Naive thymus-derived CD4-positive, alpha-beta T cell (primary cell): ENCODE measurements at regions not wholly inside any gene's neighbourhood (a gene's known extent, or its start where the extent isn't known, plus 50 kb on each side); places are given as distances from the start of the nearest gene placed in this dataset.
A peak's percentile ranks its signal among the peaks of the same experiment; 100 is the strongest.

Experiments
- ATAC-seq: fragments of 150-1000 bp; cut with Tn5 transposase; 2 replicates; pipeline ENCODE4 v1.10.0; 2021; ENCODE audit warnings: mild to moderate bottlenecking, moderate library complexity
- CTCF ChIA-PET: fragments of 350-600 bp; sonication (Branson Sonifier 250); formaldehyde crosslinking; loops from one replicate; lab custom pipeline; 2021; ENCODE audit warnings: antibody characterized with exemption; lab: Charles Lee
- POLR2A ChIA-PET: fragments of 350-600 bp; sonication (Branson Sonifier 250); formaldehyde crosslinking; loops from one replicate; lab custom pipeline; 2021; ENCODE audit warnings: antibody characterized with exemption, inconsistent platforms; lab: Charles Lee
- DNase-seq, 9 donors: peaks; one replicate each; pipeline versions ENCODE4 v3.0.0 to v3.0.0-alpha.2; 2020 to 2022; ENCODE audit warnings: mixed read lengths in 1 of 9
- H3K27ac ChIP-seq: one replicate; pipeline ENCODE4 v1.7.0; 2013; ENCODE audit warnings: mild to moderate bottlenecking, low read depth, low read length, moderate library complexity
- H3K27me3 ChIP-seq, 2 donors: one replicate each; pipeline ENCODE4 v1.7.0; 2013; ENCODE audit warnings: low read length in 2 of 2, mild to moderate bottlenecking in 2 of 2, moderate library complexity in 2 of 2; ENCODE audit not compliant: control insufficient read depth in 2 of 2, insufficient read depth in 2 of 2
- H3K36me3 ChIP-seq, 3 experiments: 1 replicate in 2 of 3; 2 replicates in 1 of 3; pipeline ENCODE4 v1.7.0; 2013; ENCODE audit warnings: low read length in 3 of 3, mild to moderate bottlenecking in 3 of 3, moderate library complexity in 1 of 3; ENCODE audit not compliant: insufficient read depth in 3 of 3, control insufficient read depth in 2 of 3
- H3K4me1 ChIP-seq, 2 donors: one replicate each; pipeline ENCODE4 v1.7.0; 2013; ENCODE audit warnings: low read length in 2 of 2, mild to moderate bottlenecking in 2 of 2, moderate library complexity in 1 of 2; ENCODE audit not compliant: control insufficient read depth in 2 of 2, insufficient read depth in 2 of 2
- H3K4me3 ChIP-seq: 2 replicates; pipeline ENCODE4 v1.7.0; 2013; ENCODE audit warnings: mild to moderate bottlenecking, low read length
- H3K9me3 ChIP-seq, 3 experiments: 1 replicate in 2 of 3; 2 replicates in 1 of 3; pipeline ENCODE4 v1.7.0; 2013; ENCODE audit warnings: low read length in 3 of 3; ENCODE audit not compliant: control insufficient read depth in 2 of 3
- H3K27ac Mint-ChIP-seq, 9 donors: one replicate each; pipeline ENCODE4 v1.8.0; 2020 to 2022; ENCODE audit warnings: mixed read lengths in 9 of 9, mild to moderate bottlenecking in 8 of 9, moderate library complexity in 5 of 9, inconsistent platforms in 2 of 9
- H3K27me3 Mint-ChIP-seq, 5 donors: one replicate each; pipeline ENCODE4 v1.8.0; 2021 to 2022; ENCODE audit warnings: mixed read lengths in 5 of 5, mild to moderate bottlenecking in 1 of 5
- H3K36me3 Mint-ChIP-seq, 5 donors: one replicate each; pipeline ENCODE4 v1.8.0; 2020 to 2022; ENCODE audit warnings: mixed read lengths in 5 of 5, mild to moderate bottlenecking in 3 of 5, inconsistent platforms in 1 of 5
- H3K4me1 Mint-ChIP-seq, 7 donors: one replicate each; pipeline ENCODE4 v1.8.0; 2020 to 2022; ENCODE audit warnings: mixed read lengths in 7 of 7, mild to moderate bottlenecking in 3 of 7, inconsistent platforms in 1 of 7
- H3K4me3 Mint-ChIP-seq, 10 donors: one replicate each; pipeline ENCODE4 v1.8.0; 2020 to 2022; ENCODE audit warnings: mild to moderate bottlenecking in 10 of 10, mixed read lengths in 10 of 10, moderate library complexity in 6 of 10, inconsistent platforms in 2 of 10
- H3K9me3 Mint-ChIP-seq, 11 donors: one replicate each; pipeline ENCODE4 v1.8.0; 2020 to 2022; ENCODE audit warnings: mixed read lengths in 11 of 11, mild to moderate bottlenecking in 4 of 11, inconsistent platforms in 1 of 11, moderate library complexity in 1 of 11
- intact Hi-C, 2 donors: fragments of 100-400 bp; cut with micrococcal nuclease; formaldehyde crosslinking; loops; one replicate each; pipeline ENCODE4 v1.15.1; 2023

GRCh38 chr1:70528590-70529333 lies 117.7 kb downstream of the CTH start:
- peak in 1 of 9 donors; percentile 4 for DNase-seq
- no peak overlapping the region for H3K27ac ChIP-seq
- Mint-ChIP-seq H3K27ac (no peak overlapping the region), H3K36me3 (no peaks in the 10 kb centered on the region), H3K27me3 (peaks cover 18 to 39% (median 27%) of the 10 kb centered on the region in 5 donors), H3K9me3 (no peaks in the 10 kb centered on the region), H3K4me3 (peak overlapping the region in 1 of 10 donors; percentile 26), H3K4me1 (peaks cover 0 to 7% (median 0%) of the 10 kb centered on the region in 7 donors)
- peaks cover 0 to 4% of the 10 kb centered on the region in 2 donors for H3K4me1 ChIP-seq
- no peaks in the 10 kb centered on the region for H3K36me3 ChIP-seq
- H3K27me3 ChIP-seq, result no peaks in the 10 kb centered on the region
- intact Hi-C loops, result loop anchor here in 1 of 2 donors (1.0 kb wide), 1 partner anchor 522 kb away; no protein-coding TSS in a partner anchor
- H3K9me3 ChIP-seq, result no peaks in the 10 kb centered on the region
- ATAC-seq, result no peak
- no peak overlapping the region for H3K4me3 ChIP-seq
- CTCF ChIA-PET, result interaction anchor here (1.8 kb wide), 1 partner anchor 10 kb away, joined by 5 read pairs; no protein-coding TSS in a partner anchor
- POLR2A ChIA-PET, result no interaction called here

DNA sequence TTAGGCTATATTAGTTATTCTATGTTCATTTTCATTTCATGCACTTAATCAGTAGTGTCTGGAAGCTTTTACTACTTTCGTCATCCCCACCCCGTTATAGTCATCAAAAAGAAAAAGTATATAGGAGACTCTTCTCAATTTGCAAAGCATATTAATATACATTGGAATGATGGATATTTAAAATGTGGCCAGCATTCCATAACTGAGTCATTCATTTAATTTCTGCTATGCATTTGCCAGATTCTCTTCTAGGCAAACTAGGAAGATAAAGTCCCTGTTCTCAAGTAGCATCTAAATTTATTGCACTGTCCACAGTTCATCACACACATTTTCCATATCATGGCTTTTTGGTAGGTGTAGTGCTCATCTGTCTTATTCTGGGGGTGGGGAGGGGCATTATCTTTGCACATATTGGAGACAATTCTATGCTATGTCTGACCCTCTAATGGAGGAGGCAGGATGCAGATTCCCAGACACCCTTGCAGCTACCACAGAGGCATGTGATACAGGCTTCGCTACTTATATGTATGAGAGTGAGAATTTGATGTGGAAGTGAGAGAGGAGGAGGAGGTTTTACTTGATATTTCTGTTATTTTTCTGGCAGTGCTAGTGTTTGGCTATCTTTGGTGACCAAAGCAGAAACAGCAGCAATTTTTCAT lies 125.8 kb downstream of the CTH start:
- peaks cover 0 to 6% of the 10 kb centered on the region in 2 donors for H3K27me3 ChIP-seq
- no peak overlapping the region for H3K4me3 ChIP-seq
- no peak for DNase-seq
- Mint-ChIP-seq H3K27ac (no peak overlapping the region), H3K9me3 (no peaks in the 10 kb centered on the region), H3K36me3 (no peaks in the 10 kb centered on the region), H3K4me1 (no peaks in the 10 kb centered on the region), H3K4me3 (no peak overlapping the region), H3K27me3 (peaks cover 9 to 31% (median 21%) of the 10 kb centered on the region in 5 donors)
- intact Hi-C loops, result no loop called here
- ChIA-PET POLR2A (no interaction called here), CTCF (no interaction called here)
- H3K27ac ChIP-seq, result no peak overlapping the region
- H3K36me3 ChIP-seq, result no peaks in the 10 kb centered on the region
- H3K9me3 ChIP-seq, result no peaks in the 10 kb centered on the region
- no peaks in the 10 kb centered on the region for H3K4me1 ChIP-seq
- ATAC-seq, result no peak

- no peaks in the 10 kb centered on the region for H3K9me3 ChIP-seq
- CTCF ChIA-PET, result interaction anchor here (1.9 kb wide), 1 partner anchor 9 kb away, joined by 5 read pairs; no protein-coding TSS in a partner anchor
- ATAC-seq, result no peak
These were observed 126.7 kb downstream of the CTH start for GRCh38 chr1:70537788-70538187.

DNA sequence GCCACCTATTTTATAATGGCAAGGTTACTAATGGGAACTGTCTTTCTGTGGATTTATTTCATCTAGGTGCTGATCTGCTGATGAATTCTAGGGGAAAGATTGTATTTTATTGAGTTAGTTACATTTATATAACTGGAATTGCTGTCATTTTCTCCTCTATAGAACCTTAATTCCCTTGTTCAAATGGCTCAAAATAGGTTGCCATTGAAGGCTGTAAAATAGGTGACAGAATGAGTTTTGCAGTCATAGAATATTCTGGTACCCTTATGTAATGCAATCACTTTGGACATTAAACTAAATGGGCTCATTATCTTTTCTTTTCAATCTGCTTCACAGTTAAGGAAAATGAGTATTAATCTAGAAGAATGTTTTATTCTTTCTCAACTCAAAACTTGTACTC lies 131.0 kb downstream of the CTH start:
- H3K4me1 Mint-ChIP-seq, result no peaks in the 10 kb centered on the region
- ATAC-seq (no peak), DNase-seq (no peak)
- H3K27me3 ChIP-seq, result peaks cover 0 to 3% of the 10 kb centered on the region in 2 donors
- intact Hi-C loops, result no loop called here
- H3K27ac ChIP-seq, result no peak overlapping the region
- H3K4me1 ChIP-seq, result no peaks in the 10 kb centered on the region
- ChIA-PET CTCF (no interaction called here), POLR2A (no interaction called here)
- H3K36me3 Mint-ChIP-seq, result no peaks in the 10 kb centered on the region
- no peak overlapping the region for H3K4me3 ChIP-seq
- H3K27me3 Mint-ChIP-seq, result peaks cover 3 to 23% (median 14%) of the 10 kb centered on the region in 5 donors
- no peak overlapping the region for H3K27ac Mint-ChIP-seq
- H3K36me3 ChIP-seq, result no peaks in the 10 kb centered on the region
- no peaks in the 10 kb centered on the region for H3K9me3 ChIP-seq
- no peaks in the 10 kb centered on the region for H3K9me3 Mint-ChIP-seq
- H3K4me3 Mint-ChIP-seq, result no peak overlapping the region

More at GRCh38 chr1:70537788-70538187, 126.7 kb downstream of the CTH start:
- POLR2A ChIA-PET, result no interaction called here
- intact Hi-C loops, result no loop called here
- H3K4me3 ChIP-seq, result no peak overlapping the region
- H3K4me3 Mint-ChIP-seq, result no peak overlapping the region
- no peaks in the 10 kb centered on the region for H3K9me3 Mint-ChIP-seq
- H3K27me3 ChIP-seq, result peaks cover 0 to 6% of the 10 kb centered on the region in 2 donors
- DNase-seq, result no peak
- H3K27ac ChIP-seq, result no peak overlapping the region
- H3K4me1 Mint-ChIP-seq, result no peaks in the 10 kb centered on the region
- no peaks in the 10 kb centered on the region for H3K36me3 Mint-ChIP-seq
- no peaks in the 10 kb centered on the region for H3K4me1 ChIP-seq
- H3K36me3 ChIP-seq, result no peaks in the 10 kb centered on the region
- no peak overlapping the region for H3K27ac Mint-ChIP-seq
- H3K27me3 Mint-ChIP-seq, result peaks cover 9 to 34% (median 21%) of the 10 kb centered on the region in 5 donors

GRCh38 chr1:70542856-70543255 lies 131.8 kb downstream of the CTH start:
- Histone ChIP-seq H3K36me3 (no peaks in the 10 kb centered on the region), H3K27ac (no peak overlapping the region), H3K27me3 (no peaks in the 10 kb centered on the region), H3K9me3 (no peaks in the 10 kb centered on the region), H3K4me1 (no peaks in the 10 kb centered on the region), H3K4me3 (no peak overlapping the region)
- ATAC-seq (no peak), DNase-seq (no peak)
- no peaks in the 10 kb centered on the region for H3K9me3 Mint-ChIP-seq
- no peak overlapping the region for H3K4me3 Mint-ChIP-seq
- no peaks in the 10 kb centered on the region for H3K36me3 Mint-ChIP-seq
- H3K27me3 Mint-ChIP-seq, result peaks cover 5 to 21% (median 11%) of the 10 kb centered on the region in 5 donors
- no peaks in the 10 kb centered on the region for H3K4me1 Mint-ChIP-seq
- intact Hi-C loops, result no loop called here
- POLR2A ChIA-PET, result no interaction called here
- no peak overlapping the region for H3K27ac Mint-ChIP-seq
- CTCF ChIA-PET, result no interaction called here

DNA sequence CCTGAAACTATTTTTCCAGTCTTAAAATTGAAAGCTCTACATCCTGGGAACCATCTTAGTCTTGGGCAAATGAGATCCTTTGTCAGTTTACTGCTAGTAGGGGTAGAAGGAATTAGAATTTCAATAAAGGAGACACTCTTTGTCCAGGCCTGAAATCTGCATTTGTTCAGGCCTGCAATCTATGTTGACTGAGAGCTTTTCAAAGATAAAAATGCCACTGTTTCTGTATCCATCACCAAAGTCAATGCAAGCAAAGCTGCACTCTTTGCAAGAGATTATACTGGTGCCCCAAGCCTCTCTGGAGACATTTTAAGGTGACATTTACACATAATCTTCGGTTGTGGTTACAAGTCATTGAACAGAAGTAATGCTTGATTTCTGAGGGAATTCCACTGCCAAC lies 135.7 kb downstream of the CTH start:
- Histone ChIP-seq H3K27ac (no peak overlapping the region), H3K4me3 (no peak overlapping the region), H3K4me1 (no peaks in the 10 kb centered on the region), H3K36me3 (no peaks in the 10 kb centered on the region), H3K27me3 (peaks cover 0 to 2% of the 10 kb centered on the region in 2 donors), H3K9me3 (no peaks in the 10 kb centered on the region)
- Mint-ChIP-seq H3K36me3 (no peaks in the 10 kb centered on the region), H3K9me3 (no peaks in the 10 kb centered on the region), H3K4me1 (no peaks in the 10 kb centered on the region), H3K4me3 (no peak overlapping the region), H3K27me3 (peaks cover 4 to 15% (median 10%) of the 10 kb centered on the region in 5 donors), H3K27ac (no peak overlapping the region)
- POLR2A ChIA-PET, result no interaction called here
- CTCF ChIA-PET, result no interaction called here
- no peak for DNase-seq
- no peak for ATAC-seq
- intact Hi-C loops, result no loop called here
